ENCODE measurements at regions not wholly inside any gene's neighbourhood (a gene's known extent, or its start where the extent isn't known, plus 50 kb on each side); places are given as distances from the start of the nearest gene placed in this dataset.
"Not testable (repeated sequence)": the region's sequence is repeated elsewhere in the genome, so short reads cannot be mapped to it uniquely, and the experiment has no call there.

GRCh38 chr3:90087703-90088102 is 980.3 kb downstream of the EPHA3 start:
- DNase-seq: no peak

- peak; percentile 73 for DNase-seq
Measured at GRCh38 chr3:90091549-90091948, 984.1 kb downstream of the EPHA3 start.

GRCh38 chr3:90092994-90093393 is 985.6 kb downstream of the EPHA3 start:
- peak; percentile 42 for DNase-seq

- no peak for DNase-seq
Measured at GRCh38 chr3:90095811-90096210, 988.4 kb downstream of the EPHA3 start.

GRCh38 chr3:90099493-90099892 is 992.1 kb downstream of the EPHA3 start:
- no peak for DNase-seq

GRCh38 chr3:90102146-90102545 is 994.7 kb downstream of the EPHA3 start:
- DNase-seq: no peak

- no peak for DNase-seq
Measured at GRCh38 chr3:90121326-90121725, 1013.9 kb downstream of the EPHA3 start.

GRCh38 chr3:90128391-90128790 is 1021.0 kb downstream of the EPHA3 start:
- DNase-seq: no peak

- no peak for DNase-seq
Measured at GRCh38 chr3:90129730-90130129, 1022.3 kb downstream of the EPHA3 start.

GRCh38 chr3:90132197-90132596 is 1024.8 kb downstream of the EPHA3 start:
- no peak for DNase-seq

- DNase-seq: no peak
Measured at GRCh38 chr3:90134090-90134489, 1026.7 kb downstream of the EPHA3 start.

GRCh38 chr3:90136456-90137191 is 1029.2 kb downstream of the EPHA3 start:
- DNase-seq: no peak

GRCh38 chr3:90145094-90145860 is 1037.9 kb downstream of the EPHA3 start:
- DNase-seq: no peak

- DNase-seq: no peak
Measured at GRCh38 chr3:90180096-90180495, 1072.7 kb downstream of the EPHA3 start.

- no peak for DNase-seq
Measured at GRCh38 chr3:90180543-90180942, 1073.1 kb downstream of the EPHA3 start.

- DNase-seq: peak; percentile 58
Measured at GRCh38 chr3:90182291-90182976, 1075.0 kb downstream of the EPHA3 start.

- no peak for DNase-seq
Measured at GRCh38 chr3:90184861-90185260, 1077.4 kb downstream of the EPHA3 start.

- not testable (repeated sequence) for DNase-seq
Measured at GRCh38 chr3:90197383-90197782, 1090.0 kb downstream of the EPHA3 start.

GRCh38 chr3:90202931-90203330 is 1095.5 kb downstream of the EPHA3 start:
- not testable (repeated sequence) for DNase-seq

- not testable (repeated sequence) for DNase-seq
Measured at GRCh38 chr3:90206482-90206881, 1099.1 kb downstream of the EPHA3 start.

- DNase-seq: peak; percentile 64
Measured at GRCh38 chr3:90207353-90208097, 1100.1 kb downstream of the EPHA3 start.

GRCh38 chr3:90221900-90222299 is 1114.5 kb downstream of the EPHA3 start:
- DNase-seq: no peak

- DNase-seq: no peak
Measured at GRCh38 chr3:90241481-90241880, 1134.1 kb downstream of the EPHA3 start.

All from NCI-H82 (cell line).